ENCODE measurements at regions not wholly inside any gene's neighbourhood (a gene's known extent, or its start where the extent isn't known, plus 50 kb on each side); places are given as distances from the start of the nearest gene placed in this dataset.

DNA sequence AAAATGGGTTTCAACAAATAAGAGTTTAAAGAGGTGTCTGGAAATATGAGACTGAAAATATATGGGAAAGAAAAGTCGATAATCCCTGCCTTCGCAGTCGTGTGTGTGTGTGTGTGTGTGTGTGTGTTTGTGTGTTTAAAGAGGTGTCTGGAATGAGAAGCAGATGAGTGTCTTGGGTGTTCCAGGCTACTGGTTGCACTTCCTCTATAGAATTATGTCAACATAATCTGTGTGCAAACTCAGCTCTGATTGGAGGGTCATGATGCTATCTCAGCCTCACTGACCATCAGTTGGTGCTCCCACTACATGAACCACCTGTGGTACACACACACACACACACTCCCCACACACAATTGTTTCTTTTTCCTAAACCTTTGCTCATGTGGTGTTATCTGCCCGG lies 347.3 kb downstream of the NPIPA8 start:
- TF ChIP-seq, protein P1, sequence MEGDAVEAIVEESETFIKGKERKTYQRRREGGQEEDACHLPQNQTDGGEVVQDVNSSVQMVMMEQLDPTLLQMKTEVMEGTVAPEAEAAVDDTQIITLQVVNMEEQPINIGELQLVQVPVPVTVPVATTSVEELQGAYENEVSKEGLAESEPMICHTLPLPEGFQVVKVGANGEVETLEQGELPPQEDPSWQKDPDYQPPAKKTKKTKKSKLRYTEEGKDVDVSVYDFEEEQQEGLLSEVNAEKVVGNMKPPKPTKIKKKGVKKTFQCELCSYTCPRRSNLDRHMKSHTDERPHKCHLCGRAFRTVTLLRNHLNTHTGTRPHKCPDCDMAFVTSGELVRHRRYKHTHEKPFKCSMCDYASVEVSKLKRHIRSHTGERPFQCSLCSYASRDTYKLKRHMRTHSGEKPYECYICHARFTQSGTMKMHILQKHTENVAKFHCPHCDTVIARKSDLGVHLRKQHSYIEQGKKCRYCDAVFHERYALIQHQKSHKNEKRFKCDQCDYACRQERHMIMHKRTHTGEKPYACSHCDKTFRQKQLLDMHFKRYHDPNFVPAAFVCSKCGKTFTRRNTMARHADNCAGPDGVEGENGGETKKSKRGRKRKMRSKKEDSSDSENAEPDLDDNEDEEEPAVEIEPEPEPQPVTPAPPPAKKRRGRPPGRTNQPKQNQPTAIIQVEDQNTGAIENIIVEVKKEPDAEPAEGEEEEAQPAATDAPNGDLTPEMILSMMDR (IDR thresholded peaks at IDR 0.05; ENCODE audit: low read depth, low read length), result no peak
- H3K27me3 ChIP-seq, result no peaks in the 10 kb centered on the region
- DNase-seq, result no peak
- no peaks in the 10 kb centered on the region for H3K4me1 ChIP-seq
- no peaks in the 10 kb centered on the region for H3K9me3 ChIP-seq
- no peak overlapping the region for H3K4me3 ChIP-seq (ENCODE audit: low read depth, low read length)
- no peaks in the 10 kb centered on the region for H3K36me3 ChIP-seq

- no peak for DNase-seq
- H3K27me3 ChIP-seq, result no peaks in the 10 kb centered on the region
- TF ChIP-seq, protein P1 (IDR thresholded peaks at IDR 0.05; ENCODE audit: low read depth, low read length), result no peak
- H3K4me3 ChIP-seq (ENCODE audit: low read depth, low read length), result no peak overlapping the region
- no peaks in the 10 kb centered on the region for H3K36me3 ChIP-seq
- no peaks in the 10 kb centered on the region for H3K9me3 ChIP-seq
- H3K4me1 ChIP-seq, result no peaks in the 10 kb centered on the region
These were observed 347.7 kb downstream of the NPIPA8 start for GRCh38 chr16:17988839-17989238.

DNA sequence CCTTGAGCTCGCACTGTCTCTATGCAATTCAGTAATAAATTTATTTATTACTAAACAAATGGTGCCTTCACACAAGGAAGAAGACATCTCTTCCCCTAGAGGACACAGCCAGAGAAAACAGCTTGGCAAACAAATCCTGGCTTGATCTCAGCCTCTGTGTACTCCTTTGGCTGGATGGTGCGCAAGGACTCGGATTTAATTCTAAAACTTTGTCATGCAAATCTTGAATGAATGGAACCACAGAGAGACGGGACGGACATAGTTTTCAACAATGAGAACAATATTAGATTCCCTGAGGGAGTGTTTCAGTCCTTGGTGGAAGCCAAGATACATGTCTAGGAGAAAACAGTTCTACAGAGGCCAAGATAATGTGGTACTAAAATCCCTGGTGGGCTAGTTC lies 349.5 kb downstream of the NPIPA8 start:
- Histone ChIP-seq H3K9me3 (no peaks in the 10 kb centered on the region), H3K36me3 (no peaks in the 10 kb centered on the region), H3K4me1 (no peaks in the 10 kb centered on the region), H3K27me3 (no peaks in the 10 kb centered on the region), H3K4me3 (ENCODE audit: low read depth, low read length) (no peak overlapping the region)
- TF ChIP-seq, protein P1 (IDR thresholded peaks at IDR 0.05; ENCODE audit: low read depth, low read length), result no peak
- no peak for DNase-seq

- Histone ChIP-seq H3K27me3 (no peaks in the 10 kb centered on the region), H3K9me3 (no peaks in the 10 kb centered on the region), H3K36me3 (no peaks in the 10 kb centered on the region), H3K4me3 (ENCODE audit: low read depth, low read length) (no peak overlapping the region), H3K4me1 (no peaks in the 10 kb centered on the region)
- DNase-seq, result no peak
- TF ChIP-seq, protein P1 (IDR thresholded peaks at IDR 0.05; ENCODE audit: low read depth, low read length), result no peak
These were observed 351.7 kb downstream of the NPIPA8 start for GRCh38 chr16:17984810-17985209.

GRCh38 chr16:17983847-17984639 lies 352.5 kb downstream of the NPIPA8 start:
- TF ChIP-seq, protein P1 (IDR thresholded peaks at IDR 0.05; ENCODE audit: low read depth, low read length), result no peak
- DNase-seq, result no peak
- no peaks in the 10 kb centered on the region for H3K36me3 ChIP-seq
- H3K27me3 ChIP-seq, result no peaks in the 10 kb centered on the region
- H3K4me3 ChIP-seq (ENCODE audit: low read depth, low read length), result no peak overlapping the region
- no peaks in the 10 kb centered on the region for H3K9me3 ChIP-seq
- no peaks in the 10 kb centered on the region for H3K4me1 ChIP-seq

DNA sequence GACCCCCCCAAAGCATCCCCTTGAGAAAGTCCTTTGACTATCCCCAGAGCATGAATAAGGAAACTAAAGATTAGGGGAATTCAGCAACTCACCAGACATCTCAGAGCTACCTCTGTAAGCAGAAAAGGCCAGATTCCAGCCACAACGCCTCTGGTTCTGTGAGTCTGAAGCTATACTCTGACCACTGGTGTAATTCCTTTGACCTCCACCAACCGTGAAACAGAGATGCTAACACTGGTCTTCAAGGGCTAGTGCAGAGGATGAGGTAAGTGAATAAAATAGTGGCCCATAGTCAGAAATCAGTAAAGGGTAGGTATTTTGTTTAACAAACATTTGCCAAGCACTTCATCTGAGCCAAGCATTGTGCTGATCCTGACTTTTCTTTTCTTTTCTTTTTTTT lies 353.4 kb downstream of the NPIPA8 start:
- no peaks in the 10 kb centered on the region for H3K9me3 ChIP-seq
- H3K4me1 ChIP-seq, result no peaks in the 10 kb centered on the region
- no peaks in the 10 kb centered on the region for H3K27me3 ChIP-seq
- H3K36me3 ChIP-seq, result no peaks in the 10 kb centered on the region
- TF ChIP-seq, protein P1 (IDR thresholded peaks at IDR 0.05; ENCODE audit: low read depth, low read length), result no peak
- no peak overlapping the region for H3K4me3 ChIP-seq (ENCODE audit: low read depth, low read length)
- no peak for DNase-seq
